C4-2B (cell line): ENCODE measurements at regions not wholly inside any gene's neighbourhood (a gene's known extent, or its start where the extent isn't known, plus 50 kb on each side); places are given as distances from the start of the nearest gene placed in this dataset.

ENCODE experiments used
- CTCF ChIP-seq: fragments of 450-650 bp; conservative IDR thresholded peaks from 2 replicates; pipeline ENCODE4 v1.5.1; 2017; ENCODE audit warnings: mild to moderate bottlenecking
- ZFX ChIP-seq: fragments of 450-650 bp; IDR thresholded peaks from 2 replicates; pipeline ENCODE4 v1.6.1; 2017

- TF ChIP-seq CTCF (no peak), ZFX (no peak)
Observed at GRCh38 chr4:31230594-31230993, 510.4 kb downstream of the PCDH7 start.
